H9 (cell line): ENCODE measurements at regions not wholly inside any gene's neighbourhood (a gene's known extent, or its start where the extent isn't known, plus 50 kb on each side); places are given as distances from the start of the nearest gene placed in this dataset.

ENCODE experiments used
- DNase-seq: peaks from one replicate; pipeline ENCODE4 v3.0.0-alpha.2; 2017
- H2AFZ ChIP-seq: one replicate; pipeline ENCODE4 v1.6.1; 2013; ENCODE audit warnings: mild to moderate bottlenecking, low read length, control low read depth, moderate library complexity
- H2AK5ac ChIP-seq: 2 replicates; pipeline ENCODE4 v1.6.1; 2013; ENCODE audit warnings: low read length, control low read depth, mixed read lengths; ENCODE audit not compliant: insufficient read length
- H2BK120ac ChIP-seq: one replicate; pipeline ENCODE4 v1.6.1; 2013; ENCODE audit warnings: low read depth, mild to moderate bottlenecking, low read length, control low read depth, inconsistent platforms; ENCODE audit not compliant: poor library complexity, severe bottlenecking
- H2BK12ac ChIP-seq: 2 replicates; pipeline ENCODE4 v1.6.1; 2013; ENCODE audit warnings: low read length, control low read depth, mixed read lengths, low read depth; ENCODE audit not compliant: insufficient read length
- H2BK15ac ChIP-seq: 2 replicates; pipeline ENCODE4 v1.6.1; 2013; ENCODE audit warnings: low read depth, low read length, control low read depth
- H2BK20ac ChIP-seq: one replicate; pipeline ENCODE4 v1.6.1; 2013; ENCODE audit warnings: low read depth, mild to moderate bottlenecking, low read length, control low read depth, inconsistent platforms; ENCODE audit not compliant: poor library complexity, severe bottlenecking
- H2BK5ac ChIP-seq: 2 replicates; pipeline ENCODE4 v1.6.1; 2013; ENCODE audit warnings: low read length, control low read depth, mixed read lengths; ENCODE audit not compliant: insufficient read length
- H3K14ac ChIP-seq: 2 replicates; pipeline ENCODE4 v1.6.1; 2013; ENCODE audit warnings: low read length, control low read depth; ENCODE audit not compliant: insufficient read depth
- H3K18ac ChIP-seq: 2 replicates; pipeline ENCODE4 v1.6.1; 2013; ENCODE audit warnings: low read depth, mild to moderate bottlenecking, mixed read lengths, low read length, control low read depth; ENCODE audit not compliant: insufficient read length
- H3K23ac ChIP-seq: 2 replicates; pipeline ENCODE4 v1.6.1; 2013; ENCODE audit warnings: low read length, control low read depth, mixed read lengths, low read depth; ENCODE audit not compliant: insufficient read length
- H3K23me2 ChIP-seq: 2 replicates; pipeline ENCODE4 v1.6.1; 2013; ENCODE audit warnings: low read depth, mild to moderate bottlenecking, mixed read lengths, low read length, control low read depth; ENCODE audit not compliant: insufficient read length, poor library complexity, severe bottlenecking
- H3K27ac ChIP-seq: 2 replicates; pipeline ENCODE4 v1.5.1; 2013; ENCODE audit warnings: low read length, control low read depth, mixed read lengths, low read depth; ENCODE audit not compliant: insufficient read length
- H3K27me3 ChIP-seq: 2 replicates; pipeline ENCODE4 v1.6.1; 2013; ENCODE audit warnings: low read length, control low read depth, inconsistent platforms; ENCODE audit not compliant: insufficient read depth
- H3K4ac ChIP-seq: 2 replicates; pipeline ENCODE4 v1.6.1; 2013; ENCODE audit warnings: low read depth, mild to moderate bottlenecking, control low read depth, inconsistent platforms, low read length, moderate library complexity
- H3K4me1 ChIP-seq: 2 replicates; pipeline ENCODE4 v1.6.1; 2013; ENCODE audit warnings: low read length, control low read depth, inconsistent platforms; ENCODE audit not compliant: insufficient read depth
- H3K4me2 ChIP-seq: 2 replicates; pipeline ENCODE4 v1.6.1; 2013; ENCODE audit warnings: low read length, control low read depth, mixed read lengths; ENCODE audit not compliant: insufficient read length, insufficient read depth
- H3K56ac ChIP-seq: 2 replicates; pipeline ENCODE4 v1.6.1; 2013; ENCODE audit warnings: low read depth, mild to moderate bottlenecking, mixed read lengths, low read length, control low read depth; ENCODE audit not compliant: insufficient read length
- H3K79me1 ChIP-seq: 2 replicates; pipeline ENCODE4 v1.6.1; 2013; ENCODE audit warnings: low read depth, mild to moderate bottlenecking, moderate library complexity, low read length, control low read depth, inconsistent platforms; ENCODE audit not compliant: insufficient read depth, poor library complexity, severe bottlenecking
- H3K79me2 ChIP-seq: 2 replicates; pipeline ENCODE4 v1.6.1; 2013; ENCODE audit warnings: low read length, control low read depth, inconsistent platforms; ENCODE audit not compliant: insufficient read depth
- H3K9ac ChIP-seq: 2 replicates; pipeline ENCODE4 v1.6.1; 2013; ENCODE audit warnings: low read length, control low read depth, mixed read lengths; ENCODE audit not compliant: insufficient read length; ENCODE audit errors: extremely low read depth
- H3K9me3 ChIP-seq: one replicate; pipeline ENCODE4 v1.6.1; 2013; ENCODE audit warnings: low read depth, low read length, inconsistent platforms; ENCODE audit not compliant: control insufficient read depth
- H3T11ph ChIP-seq: one replicate; pipeline ENCODE4 v1.6.1; 2013; ENCODE audit warnings: mild to moderate bottlenecking, low read length, control low read depth, inconsistent platforms
- H4K20me1 ChIP-seq: one replicate; pipeline ENCODE4 v1.6.1; 2013; ENCODE audit not compliant: control insufficient read depth, insufficient read length, insufficient read depth
- H4K5ac ChIP-seq: 2 replicates; pipeline ENCODE4 v1.6.1; 2013; ENCODE audit warnings: low read depth, mild to moderate bottlenecking, mixed read lengths, low read length, control low read depth; ENCODE audit not compliant: insufficient read length
- H4K8ac ChIP-seq: replicated peaks from 2 replicates; pipeline ENCODE4 v1.6.1; 2013; ENCODE audit warnings: low read length, control low read depth, mixed read lengths, low read depth; ENCODE audit not compliant: insufficient read length
- H4K91ac ChIP-seq: 2 replicates; pipeline ENCODE4 v1.6.1; 2013; ENCODE audit warnings: low read depth, mild to moderate bottlenecking, moderate library complexity, mixed read lengths, low read length, control low read depth; ENCODE audit not compliant: insufficient read length
- H3K27ac Mint-ChIP-seq, 3 experiments: 2 replicates in 2 of 3; 3 replicates in 1 of 3; pipeline ENCODE4 v1.8.0; 2020 to 2021; ENCODE audit warnings: mixed read lengths in 3 of 3, mild to moderate bottlenecking in 1 of 3, moderate library complexity in 1 of 3
- H3K27me3 Mint-ChIP-seq: 2 replicates; pipeline ENCODE4 v1.8.0; 2021; ENCODE audit warnings: low read depth, mild to moderate bottlenecking, moderate library complexity, mixed read lengths
- H3K36me3 Mint-ChIP-seq, 3 experiments: 2 replicates in 2 of 3; 3 replicates in 1 of 3; pipeline ENCODE4 v1.8.0; 2020 to 2021; ENCODE audit warnings: low read depth in 3 of 3, mixed read lengths in 3 of 3; ENCODE audit not compliant: insufficient read depth in 1 of 3
- H3K4me1 Mint-ChIP-seq, 2 experiments: 2 replicates each; pipeline ENCODE4 v1.8.0; 2020; ENCODE audit warnings: mixed read lengths in 2 of 2
- H3K4me3 Mint-ChIP-seq, 2 experiments: 2 replicates in 1 of 2; 3 replicates in 1 of 2; pipeline ENCODE4 v1.8.0; 2020 to 2021; ENCODE audit warnings: mild to moderate bottlenecking in 2 of 2, mixed read lengths in 2 of 2, moderate library complexity in 1 of 2
- H3K9me3 Mint-ChIP-seq, 2 experiments: 2 replicates in 1 of 2; 3 replicates in 1 of 2; pipeline ENCODE4 v1.8.0; 2020; ENCODE audit warnings: mild to moderate bottlenecking in 2 of 2, mixed read lengths in 2 of 2, moderate library complexity in 1 of 2
- WGBS: extraction: QIAGEN DNeasy Blood & Tissue Kit; methylation state at CpG from one replicate; pipeline ENCODE4 v1.1.7; 2013; ENCODE audit warnings: missing lambda C conversion rate, low lambda C conversion rate, mixed read lengths; ENCODE audit not compliant: insufficient read length; ENCODE audit errors: extremely low coverage; 5-methylcytosine and 5-hydroxymethylcytosine counted together
- TF ChIP-seq, protein P1 (sequence below): fragments of 200-600 bp; sonication (generic); conservative IDR thresholded peaks from 3 replicates; pipeline ENCODE4 v1.8.0; 2021; ENCODE audit warnings: antibody characterized with exemption, mild to moderate bottlenecking

DNA sequence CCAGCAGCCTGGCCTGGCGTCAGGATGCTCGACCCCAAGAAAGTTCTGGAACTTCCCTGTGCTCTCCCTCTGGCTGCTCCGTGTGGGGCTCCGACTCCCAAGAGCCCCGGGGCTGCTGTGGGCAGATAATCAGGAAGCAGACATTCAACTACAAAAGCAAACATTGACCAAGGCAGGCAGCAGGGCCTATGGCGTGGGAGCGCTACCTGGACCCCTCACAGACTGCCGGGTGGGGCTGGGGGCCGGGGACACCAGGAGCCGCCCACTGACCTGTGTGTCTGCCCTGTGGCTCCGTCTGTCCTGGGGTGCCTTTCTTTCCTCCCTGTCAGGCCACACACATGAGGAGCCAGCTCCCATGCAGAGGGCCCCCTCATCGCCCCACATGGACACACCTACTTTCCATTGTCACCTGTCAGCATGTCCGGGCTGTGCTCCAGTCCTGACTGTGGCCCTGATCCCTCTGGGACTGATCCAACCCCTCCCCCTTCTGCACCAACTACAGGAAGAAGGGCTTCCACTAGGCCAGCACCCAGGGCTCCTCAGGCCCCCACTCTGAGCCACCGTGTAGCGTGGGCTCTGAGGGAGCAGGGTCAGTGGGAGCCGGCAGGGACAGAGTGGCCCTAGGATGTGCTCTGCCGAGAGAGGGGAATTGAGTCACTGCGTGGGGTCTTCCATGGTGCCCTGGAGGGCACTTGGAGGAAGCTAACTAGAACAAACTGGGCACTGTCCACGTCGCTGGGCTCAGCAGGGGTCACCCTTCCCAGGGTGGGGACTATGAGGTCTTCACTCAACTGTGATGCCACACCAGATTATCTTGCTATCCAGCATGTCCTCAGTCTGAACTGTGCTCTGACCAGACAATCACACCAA, 215.4 kb upstream of the C14orf180 start:
- no peak overlapping the region for H2BK120ac ChIP-seq
- H2BK5ac ChIP-seq: no peak overlapping the region
- DNase-seq: no peak
- no peaks in the 10 kb centered on the region for H4K20me1 ChIP-seq
- no peak overlapping the region for H3K9ac ChIP-seq
- H3K4ac ChIP-seq: no peak overlapping the region
- no peak overlapping the region for H4K8ac ChIP-seq
- no peak overlapping the region for H2BK12ac ChIP-seq
- H3K27me3 Mint-ChIP-seq: peaks cover 3% of the 10 kb centered on the region
- H3K9me3 ChIP-seq: no peaks in the 10 kb centered on the region
- H2BK20ac ChIP-seq: no peak overlapping the region
- H3T11ph ChIP-seq: no peak overlapping the region
- no peak overlapping the region for H4K5ac ChIP-seq
- no peak overlapping the region for H2AK5ac ChIP-seq
- no peak overlapping the region for H2BK15ac ChIP-seq
- no peaks in the 10 kb centered on the region for H3K23me2 ChIP-seq
- H3K36me3 Mint-ChIP-seq: no peaks in the 10 kb centered on the region
- H3K27me3 ChIP-seq: no peaks in the 10 kb centered on the region
- H3K4me3 Mint-ChIP-seq: no peak overlapping the region
- no peak overlapping the region for H3K18ac ChIP-seq
- H3K4me1 ChIP-seq: no peaks in the 10 kb centered on the region
- no peak overlapping the region for H4K91ac ChIP-seq
- no peaks in the 10 kb centered on the region for H3K79me2 ChIP-seq
- H2AFZ ChIP-seq: no peak overlapping the region
- no peak overlapping the region for H3K23ac ChIP-seq
- H3K9me3 Mint-ChIP-seq: no peaks in the 10 kb centered on the region; a peak in 1 of 5 replicates
- peaks cover 8 to 15% of the 10 kb centered on the region in 2 experiments for H3K4me1 Mint-ChIP-seq
- no peaks in the 10 kb centered on the region for H3K79me1 ChIP-seq
- H3K14ac ChIP-seq: no peak overlapping the region
- no peak overlapping the region for H3K27ac ChIP-seq
- no peak overlapping the region for H3K4me2 ChIP-seq
- WGBS: no CpG with 5 or more reads among the region's 20 CpGs
- TF ChIP-seq, protein P1, sequence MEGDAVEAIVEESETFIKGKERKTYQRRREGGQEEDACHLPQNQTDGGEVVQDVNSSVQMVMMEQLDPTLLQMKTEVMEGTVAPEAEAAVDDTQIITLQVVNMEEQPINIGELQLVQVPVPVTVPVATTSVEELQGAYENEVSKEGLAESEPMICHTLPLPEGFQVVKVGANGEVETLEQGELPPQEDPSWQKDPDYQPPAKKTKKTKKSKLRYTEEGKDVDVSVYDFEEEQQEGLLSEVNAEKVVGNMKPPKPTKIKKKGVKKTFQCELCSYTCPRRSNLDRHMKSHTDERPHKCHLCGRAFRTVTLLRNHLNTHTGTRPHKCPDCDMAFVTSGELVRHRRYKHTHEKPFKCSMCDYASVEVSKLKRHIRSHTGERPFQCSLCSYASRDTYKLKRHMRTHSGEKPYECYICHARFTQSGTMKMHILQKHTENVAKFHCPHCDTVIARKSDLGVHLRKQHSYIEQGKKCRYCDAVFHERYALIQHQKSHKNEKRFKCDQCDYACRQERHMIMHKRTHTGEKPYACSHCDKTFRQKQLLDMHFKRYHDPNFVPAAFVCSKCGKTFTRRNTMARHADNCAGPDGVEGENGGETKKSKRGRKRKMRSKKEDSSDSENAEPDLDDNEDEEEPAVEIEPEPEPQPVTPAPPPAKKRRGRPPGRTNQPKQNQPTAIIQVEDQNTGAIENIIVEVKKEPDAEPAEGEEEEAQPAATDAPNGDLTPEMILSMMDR: no peak
- no peak overlapping the region; a peak in 2 of 7 replicates for H3K27ac Mint-ChIP-seq
- H3K56ac ChIP-seq: no peak overlapping the region
